ELF-1 (cell line): ENCODE measurements at regions not wholly inside any gene's neighbourhood (a gene's known extent, or its start where the extent isn't known, plus 50 kb on each side); places are given as distances from the start of the nearest gene placed in this dataset.

Source experiments
- DNase-seq: peaks from one replicate; pipeline ENCODE4 v3.0.0-alpha.2; 2016; ENCODE audit warnings: low read depth, low spot score

- DNase-seq: no peak
Observed at GRCh38 chr5:125134216-125135081, 388.0 kb upstream of the ZNF608 start.

- no peak for DNase-seq
Observed at GRCh38 chr5:125137535-125137934, 391.1 kb upstream of the ZNF608 start.

GRCh38 chr5:125138266-125138665, 391.8 kb upstream of the ZNF608 start:
- no peak for DNase-seq

GRCh38 chr5:125139590-125139989, 393.2 kb upstream of the ZNF608 start:
- no peak for DNase-seq

GRCh38 chr5:125140220-125140619, 393.8 kb upstream of the ZNF608 start:
- DNase-seq: no peak

- DNase-seq: no peak
Observed at GRCh38 chr5:125140855-125141254, 394.4 kb upstream of the ZNF608 start.

DNA sequence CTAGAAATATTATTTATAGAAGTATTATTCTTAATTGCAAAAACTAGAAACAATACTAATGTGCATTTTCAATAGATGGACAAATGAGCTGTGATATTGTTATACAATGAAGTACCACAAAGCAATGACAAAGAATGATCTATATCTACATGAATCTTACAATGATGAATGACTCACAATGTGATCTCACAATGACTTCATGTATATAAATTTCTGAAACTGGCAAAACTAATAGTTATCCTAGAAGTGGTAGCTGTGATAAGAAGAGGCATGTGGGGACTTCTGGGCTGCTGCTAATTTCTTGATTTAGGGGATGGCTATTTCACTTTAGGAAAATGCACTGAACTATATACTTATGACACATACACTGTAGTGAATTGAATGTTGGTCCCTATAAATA, 396.0 kb upstream of the ZNF608 start:
- DNase-seq: no peak

DNA sequence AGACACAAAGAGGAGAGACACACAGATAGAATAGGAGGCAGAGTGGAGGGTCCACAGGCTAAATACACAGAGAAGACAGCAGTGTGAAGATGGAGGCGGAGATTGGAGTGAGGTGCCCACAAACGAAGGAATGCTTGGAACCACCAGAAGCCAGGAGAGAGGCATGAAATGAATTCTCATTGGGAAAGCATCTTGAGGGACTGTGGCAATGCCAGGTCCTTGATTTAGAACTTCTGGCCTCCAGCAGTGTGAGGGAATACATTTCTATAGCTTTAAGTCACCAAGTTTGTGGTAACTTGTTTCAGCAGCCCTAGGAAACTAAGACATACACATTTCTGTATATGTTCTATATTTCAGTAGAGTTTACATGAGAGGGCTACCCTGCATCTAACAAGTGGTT, 396.6 kb upstream of the ZNF608 start:
- no peak for DNase-seq

DNA sequence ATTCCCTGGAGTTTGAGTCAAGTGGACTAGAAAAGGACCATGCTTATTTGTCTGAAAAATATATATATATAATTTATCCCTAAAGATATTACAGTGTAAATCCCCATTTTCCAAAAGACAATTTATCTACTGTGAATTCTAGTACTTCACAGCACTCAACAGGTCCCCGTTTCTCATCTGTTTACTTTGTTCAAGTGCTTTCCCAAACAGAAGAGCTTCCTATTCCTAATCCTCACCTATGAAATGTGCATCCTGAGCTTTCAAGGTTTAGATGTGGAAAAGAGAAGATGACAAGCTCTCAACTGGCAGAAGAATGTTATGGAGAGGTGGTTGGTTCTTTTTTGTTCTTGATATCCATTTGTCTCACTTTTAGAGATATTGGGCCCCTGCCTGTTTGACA, 401.6 kb upstream of the ZNF608 start:
- DNase-seq: no peak

GRCh38 chr5:125148706-125149105, 402.3 kb upstream of the ZNF608 start:
- no peak for DNase-seq

DNA sequence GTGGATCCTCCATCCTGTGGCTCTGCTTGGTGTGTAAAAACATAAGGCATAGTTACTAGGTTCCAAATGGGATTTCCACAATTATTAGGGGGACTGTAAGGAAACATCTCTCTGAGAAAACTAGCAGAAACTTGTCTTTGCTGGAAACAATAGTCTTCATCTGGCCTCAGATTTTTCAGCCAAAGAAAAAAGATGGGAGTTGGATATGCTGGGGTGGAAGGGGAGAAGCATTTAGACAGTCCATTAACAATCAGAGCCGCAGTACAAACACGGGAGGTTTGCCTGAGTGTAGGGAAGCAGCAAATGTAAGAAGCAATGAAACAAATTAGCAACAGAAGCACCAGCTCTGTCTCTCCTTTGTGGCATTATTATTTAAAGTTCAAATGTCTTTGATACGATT, 402.7 kb upstream of the ZNF608 start:
- DNase-seq: no peak

GRCh38 chr5:125149527-125149926, 403.1 kb upstream of the ZNF608 start:
- no peak for DNase-seq

DNA sequence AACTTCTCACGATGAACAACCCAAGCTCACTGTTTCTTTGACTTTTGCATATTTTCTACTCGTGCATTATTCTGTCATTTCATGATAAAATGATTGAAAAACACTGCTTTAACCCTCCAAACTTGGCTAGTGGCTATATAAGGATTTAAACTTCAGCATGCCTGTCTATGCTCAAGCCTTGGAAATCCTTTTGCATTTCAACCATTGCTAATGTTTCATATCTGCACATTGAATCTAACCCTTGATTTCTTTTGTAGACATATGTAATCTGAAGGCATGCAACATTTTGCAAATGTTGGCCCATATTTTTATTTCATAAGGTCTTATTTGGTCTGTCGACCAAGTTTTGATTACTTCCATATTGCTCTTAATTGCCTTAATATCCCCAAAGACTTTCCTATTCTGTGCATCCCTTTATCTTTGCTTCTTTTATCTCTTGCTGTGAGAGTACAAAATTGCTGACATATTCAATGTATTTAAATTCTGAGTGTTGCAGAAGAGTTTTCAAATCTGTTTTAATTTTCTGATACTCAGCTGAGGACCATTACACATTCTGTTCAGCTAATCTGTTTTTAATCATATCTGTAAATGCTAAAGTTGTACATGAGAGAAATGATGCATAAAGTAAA, 403.7 kb upstream of the ZNF608 start:
- DNase-seq: no peak

DNA sequence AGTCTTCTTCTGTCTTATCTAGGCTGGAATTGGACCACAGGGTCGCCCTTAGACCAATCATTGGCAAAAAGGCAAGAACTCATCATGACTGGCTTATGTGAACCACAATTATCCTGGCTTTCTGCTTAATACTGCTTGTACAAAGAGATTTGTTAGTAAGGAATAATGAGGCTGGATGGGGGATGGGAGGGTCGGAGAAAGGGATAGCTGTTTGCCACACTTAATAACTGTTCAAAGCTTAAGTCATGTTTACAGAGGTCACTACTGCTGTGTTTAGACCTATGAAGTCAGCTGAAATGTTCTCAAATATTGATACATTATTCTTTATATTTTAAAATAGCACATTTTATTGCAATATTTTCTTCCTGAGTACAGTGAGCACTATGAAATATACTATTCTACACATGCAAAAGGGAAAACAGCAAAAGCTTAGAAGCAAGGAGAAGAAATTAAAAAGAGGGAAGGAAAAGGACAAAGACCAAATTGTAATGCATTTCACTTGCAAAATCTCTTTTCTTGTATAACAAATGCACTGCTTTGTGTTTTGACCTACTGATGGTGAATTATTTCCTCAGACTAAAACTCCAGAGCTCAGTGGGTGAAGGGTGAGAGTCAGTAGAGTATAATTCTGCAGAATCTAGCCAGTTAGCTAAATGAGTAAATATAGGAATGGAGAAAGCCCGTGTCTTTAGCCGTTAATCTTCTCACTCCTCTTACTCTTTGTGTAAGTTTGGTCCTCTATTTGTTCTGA, 404.9 kb upstream of the ZNF608 start:
- no peak for DNase-seq

GRCh38 chr5:125152044-125152443, 405.6 kb upstream of the ZNF608 start:
- no peak for DNase-seq

DNA sequence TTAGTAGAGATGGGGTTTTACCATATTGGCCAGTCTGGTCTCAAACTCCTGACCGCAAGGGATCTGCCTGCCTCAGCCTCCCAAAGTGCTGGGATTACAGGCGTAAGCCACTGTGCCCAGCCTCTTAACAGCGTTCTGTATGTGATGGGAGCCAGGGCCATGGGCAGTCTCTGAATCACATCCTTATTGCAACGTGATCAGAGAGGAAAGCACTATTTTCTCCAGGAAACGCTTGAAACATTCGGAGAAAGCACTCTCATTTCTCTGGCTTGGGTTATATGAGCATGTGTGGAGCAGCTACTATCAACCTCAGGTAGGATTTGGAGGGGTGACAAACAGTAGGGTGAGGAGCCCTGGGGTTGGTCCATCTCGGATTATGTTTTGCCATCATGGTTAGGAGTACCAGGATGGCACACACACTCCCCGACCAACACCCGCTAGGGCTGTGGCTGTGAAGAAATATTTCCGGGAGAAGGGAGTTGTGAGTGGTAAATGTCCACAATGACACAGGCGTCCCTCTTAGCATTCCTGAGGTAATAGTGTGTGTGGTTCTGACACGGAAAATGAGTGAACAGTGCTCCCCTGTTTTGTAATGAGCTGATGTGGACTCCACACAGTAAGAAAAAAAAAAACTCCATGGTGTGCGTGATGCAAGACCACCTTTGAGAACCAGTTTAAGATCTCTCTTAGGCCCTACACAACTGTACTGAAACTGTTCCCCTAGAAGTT, 406.2 kb upstream of the ZNF608 start:
- no peak for DNase-seq

GRCh38 chr5:125153231-125153630, 406.8 kb upstream of the ZNF608 start:
- DNase-seq: no peak

DNA sequence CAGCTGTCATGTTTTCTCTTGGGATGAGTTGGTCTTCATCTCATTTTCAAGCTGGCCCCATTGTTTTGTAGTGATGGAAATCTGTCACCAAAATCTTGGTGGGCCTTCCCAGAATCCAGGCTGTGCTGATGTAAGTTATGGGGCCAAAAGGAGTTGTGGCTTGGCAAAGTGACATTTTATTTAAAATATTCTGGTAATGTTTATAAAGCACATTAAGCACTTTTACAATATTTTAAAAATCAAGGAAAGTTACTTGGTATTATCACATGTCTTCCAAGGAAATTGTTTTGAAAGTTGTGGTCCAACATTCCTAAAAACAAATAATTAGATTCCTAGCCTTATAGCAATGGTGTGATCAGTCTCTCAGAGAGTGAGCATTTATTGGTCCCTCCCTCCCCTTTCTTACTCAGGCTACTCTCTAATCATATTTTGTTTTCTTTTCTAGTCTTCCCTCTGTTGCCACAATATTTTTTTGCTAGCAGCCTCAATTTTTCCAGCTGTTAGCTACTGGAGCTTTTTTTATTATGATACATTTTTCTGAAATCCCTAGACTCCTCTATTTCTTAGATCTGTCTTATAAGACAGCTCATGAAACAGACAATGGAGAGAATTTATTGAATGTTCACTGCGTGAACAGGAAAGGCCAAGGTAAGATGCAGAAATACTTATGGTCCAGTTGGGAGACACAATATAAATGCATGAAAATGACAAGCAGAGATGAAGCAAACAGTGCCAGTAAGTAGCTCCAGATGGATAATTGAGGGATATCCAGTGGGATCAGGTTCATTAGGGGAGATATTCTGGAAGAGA, 408.1 kb upstream of the ZNF608 start:
- DNase-seq: no peak

GRCh38 chr5:125160787-125161502, 414.5 kb upstream of the ZNF608 start:
- DNase-seq: peak; percentile 77

DNA sequence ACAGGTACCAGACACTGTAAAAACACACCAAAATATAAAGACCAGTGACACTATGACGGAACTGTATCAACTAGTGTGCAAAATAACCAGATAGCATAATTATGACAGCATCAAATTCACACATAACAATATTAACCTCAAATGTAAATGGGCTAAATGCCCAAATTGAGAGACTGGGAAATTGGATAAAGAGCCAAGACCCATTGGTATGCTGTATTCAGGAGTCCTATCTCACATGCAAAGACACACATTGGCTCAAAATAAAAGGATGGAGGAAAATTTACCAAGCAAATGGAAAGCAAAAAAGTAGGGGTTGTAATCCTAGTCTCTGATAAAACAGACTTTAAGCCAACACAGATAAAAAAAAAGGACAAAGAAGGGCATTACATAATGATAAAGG, 416.3 kb upstream of the ZNF608 start:
- DNase-seq: no peak
